Epithelial cell of esophagus (primary cell): ENCODE measurements at regions not wholly inside any gene's neighbourhood (a gene's known extent, or its start where the extent isn't known, plus 50 kb on each side); places are given as distances from the start of the nearest gene placed in this dataset.
A peak's percentile ranks its signal among the peaks of the same experiment; 100 is the strongest.
"Not testable (repeated sequence)": the region's sequence is repeated elsewhere in the genome, so short reads cannot be mapped to it uniquely, and the experiment has no call there.

Source experiments
- DNase-seq: peaks from one replicate; pipeline ENCODE4 v3.0.0; 2010; ENCODE audit warnings: low read depth
- H3K4me3 ChIP-seq: 2 replicates; pipeline ENCODE4 v1.5.1; 2011; ENCODE audit warnings: mild to moderate bottlenecking, low read length, control low read depth
- CTCF ChIP-seq: IDR thresholded peaks from 2 replicates; pipeline ENCODE4 v1.5.1; 2011; ENCODE audit warnings: low read depth, mild to moderate bottlenecking, low read length, control low read depth, inconsistent platforms; ENCODE audit not compliant: insufficient read depth; ENCODE audit errors: missing control alignments

DNA sequence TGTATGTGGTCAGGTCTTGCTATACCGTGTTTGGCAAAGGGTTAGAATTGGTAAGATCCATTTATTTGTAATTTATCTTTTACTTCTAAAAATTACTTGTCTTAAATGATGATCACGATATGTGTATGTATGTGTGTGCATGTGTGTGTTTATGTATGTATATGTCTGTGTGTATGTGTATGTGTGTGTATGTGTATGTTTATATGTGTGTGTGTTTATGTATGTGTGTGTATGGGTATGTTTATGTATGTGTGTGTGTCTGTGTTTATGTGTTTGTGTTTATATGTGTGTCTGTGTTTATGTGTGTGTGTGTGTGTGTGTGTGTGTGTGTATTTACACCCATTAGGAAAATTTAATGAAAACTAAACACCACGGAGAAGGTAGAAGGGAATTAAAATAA lies 176.9 kb upstream of the FZD8 start:
- no peak overlapping the region for H3K4me3 ChIP-seq
- TF ChIP-seq CTCF, result no peak
- DNase-seq, result no peak

DNA sequence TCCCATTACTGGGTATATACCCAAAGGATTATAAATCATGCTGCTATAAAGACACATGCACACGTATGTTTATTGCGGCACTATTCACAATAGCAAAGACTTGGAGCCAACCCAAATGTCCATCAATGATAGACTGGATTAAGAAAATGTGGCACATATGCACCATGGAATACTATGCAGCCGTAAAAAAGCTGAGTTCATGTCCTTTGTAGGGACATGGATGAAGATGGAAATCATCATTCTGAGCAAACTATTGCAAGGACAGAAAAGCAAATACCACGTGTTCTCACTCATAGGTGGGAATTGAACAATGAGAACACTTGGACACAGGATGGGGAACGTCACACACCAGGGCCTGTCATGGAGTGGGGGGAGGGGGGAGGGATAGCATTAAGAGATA lies 175.0 kb upstream of the FZD8 start:
- DNase-seq, result not testable (repeated sequence)

DNA sequence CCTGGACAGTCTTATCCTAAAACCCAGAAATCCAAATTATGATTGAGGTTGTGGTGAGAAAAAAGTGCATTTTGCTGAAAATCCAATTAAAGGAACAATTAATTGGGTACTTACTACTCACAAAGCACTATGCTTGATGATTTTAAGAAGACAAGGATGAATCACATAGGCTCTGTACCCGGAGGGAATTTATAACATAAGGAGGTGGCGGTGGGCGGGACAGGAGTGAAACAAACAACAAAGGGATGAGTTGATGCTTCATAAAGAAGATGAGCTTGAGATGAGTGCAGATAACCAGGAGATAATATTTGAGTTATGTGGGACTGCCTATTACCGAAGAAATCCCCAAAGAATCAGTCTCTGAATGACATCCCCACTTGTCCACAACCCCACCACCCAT lies 171.1 kb upstream of the FZD8 start:
- TF ChIP-seq CTCF, result no peak
- no peak overlapping the region for H3K4me3 ChIP-seq
- DNase-seq, result peak; percentile 51

More for the DNA sequence above, 175.0 kb upstream of the FZD8 start:
- H3K4me3 ChIP-seq, result not testable (repeated sequence)

GRCh38 chr10:35808344-35808743 lies 166.2 kb upstream of the FZD8 start:
- no peak for TF ChIP-seq CTCF
- DNase-seq, result no peak
- no peak overlapping the region for H3K4me3 ChIP-seq

DNA sequence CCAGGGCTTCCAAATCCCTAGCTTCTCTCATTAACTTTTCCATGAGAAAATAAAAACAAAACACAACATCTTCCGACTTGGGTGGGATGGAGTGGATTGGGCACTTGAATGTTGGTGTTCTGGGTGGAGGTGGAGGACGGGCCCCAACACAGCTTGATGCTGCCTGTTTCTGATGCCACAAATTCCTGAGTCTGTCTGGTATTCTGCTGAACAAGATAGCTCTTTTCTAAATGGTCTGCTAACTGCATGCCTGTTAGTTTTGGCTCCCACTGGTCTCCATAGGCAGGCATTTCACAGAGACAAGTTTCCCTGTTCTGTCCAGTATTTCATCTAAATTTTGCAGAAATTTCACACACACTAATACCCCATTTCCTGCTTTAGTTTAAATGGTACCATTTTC lies 160.9 kb upstream of the FZD8 start:
- no peak overlapping the region for H3K4me3 ChIP-seq
- TF ChIP-seq CTCF, result no peak
- DNase-seq, result no peak

GRCh38 chr10:35797187-35797586 lies 155.1 kb upstream of the FZD8 start:
- H3K4me3 ChIP-seq, result no peak overlapping the region
- DNase-seq, result no peak
- no peak for TF ChIP-seq CTCF

DNA sequence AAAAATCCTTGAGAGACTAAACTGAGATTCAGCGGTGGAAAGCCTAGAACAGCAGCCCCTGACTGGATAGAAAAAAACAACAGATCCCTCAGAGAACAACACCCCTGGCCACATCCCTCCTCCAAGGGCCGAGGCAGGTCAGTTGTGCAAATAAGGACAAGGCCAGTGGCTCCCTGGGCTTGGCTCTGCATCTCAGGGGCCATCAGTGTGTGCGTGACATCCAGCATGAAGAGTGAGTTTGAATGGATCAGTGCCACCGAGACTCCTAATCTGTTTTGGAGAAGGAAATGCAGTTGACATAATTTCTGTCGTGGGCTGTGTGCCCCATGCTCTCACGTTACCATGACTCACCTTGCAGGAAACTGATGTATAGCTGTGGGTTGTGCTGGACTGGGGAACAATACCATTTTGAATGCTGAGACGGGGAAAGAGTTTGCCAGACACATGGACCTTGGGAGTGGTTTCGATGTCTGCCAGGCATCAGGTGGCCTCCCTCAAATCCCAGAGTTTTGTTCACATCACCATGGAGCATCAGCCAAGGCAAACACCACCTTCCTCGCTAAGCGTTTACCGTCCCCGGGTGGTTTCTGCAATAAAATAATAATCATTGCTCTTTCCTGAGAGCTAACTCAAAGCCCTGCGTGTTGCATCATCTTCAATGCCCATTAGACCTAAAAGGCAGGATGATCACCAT lies 153.2 kb upstream of the FZD8 start:
- TF ChIP-seq CTCF, result no peak
- DNase-seq, result peak; percentile 69
- no peak overlapping the region for H3K4me3 ChIP-seq
